ENCODE measurements at regions not wholly inside any gene's neighbourhood (a gene's known extent, or its start where the extent isn't known, plus 50 kb on each side); places are given as distances from the start of the nearest gene placed in this dataset.

GRCh38 chr17:72361892-72362291 lies 241.1 kb downstream of the SOX9 start:
- DNase-seq (ENCODE audit: low read depth in 2 of 2, low spot score in 1 of 2) = no peak

- DNase-seq (ENCODE audit: low read depth in 2 of 2, low spot score in 1 of 2) = no peak
Observed at GRCh38 chr17:72362376-72363088, 241.7 kb downstream of the SOX9 start.

- DNase-seq (ENCODE audit: low read depth in 2 of 2, low spot score in 1 of 2) = no peak
Observed at GRCh38 chr17:72363089-72363610, 242.3 kb downstream of the SOX9 start.

GRCh38 chr17:72365857-72366414 lies 245.1 kb downstream of the SOX9 start:
- DNase-seq (ENCODE audit: low read depth in 2 of 2, low spot score in 1 of 2) = no peak

GRCh38 chr17:72366626-72367025 lies 245.8 kb downstream of the SOX9 start:
- DNase-seq (ENCODE audit: low read depth in 2 of 2, low spot score in 1 of 2) = no peak

- DNase-seq (ENCODE audit: low read depth in 2 of 2, low spot score in 1 of 2) = no peak
Observed at GRCh38 chr17:72368191-72368590, 247.4 kb downstream of the SOX9 start.

GRCh38 chr17:72369366-72369765 lies 248.5 kb downstream of the SOX9 start:
- no peak for DNase-seq (ENCODE audit: low read depth in 2 of 2, low spot score in 1 of 2)

GRCh38 chr17:72370819-72371218 lies 250.0 kb downstream of the SOX9 start:
- no peak for DNase-seq (ENCODE audit: low read depth in 2 of 2, low spot score in 1 of 2)

GRCh38 chr17:72372185-72372584 lies 251.4 kb downstream of the SOX9 start:
- no peak for DNase-seq (ENCODE audit: low read depth in 2 of 2, low spot score in 1 of 2)

- no peak for DNase-seq (ENCODE audit: low read depth in 2 of 2, low spot score in 1 of 2)
Observed at GRCh38 chr17:72373910-72374741, 253.3 kb downstream of the SOX9 start.

- no peak for DNase-seq (ENCODE audit: low read depth in 2 of 2, low spot score in 1 of 2)
Observed at GRCh38 chr17:72376526-72377345, 255.9 kb downstream of the SOX9 start.

- DNase-seq (ENCODE audit: low read depth in 2 of 2, low spot score in 1 of 2) = no peak
Observed at GRCh38 chr17:72378414-72379390, 257.9 kb downstream of the SOX9 start.

- DNase-seq (ENCODE audit: low read depth in 2 of 2, low spot score in 1 of 2) = no peak
Observed at GRCh38 chr17:72379516-72379915, 258.7 kb downstream of the SOX9 start.

GRCh38 chr17:72380120-72380519 lies 259.3 kb downstream of the SOX9 start:
- DNase-seq (ENCODE audit: low read depth in 2 of 2, low spot score in 1 of 2) = no peak

- DNase-seq (ENCODE audit: low read depth in 2 of 2, low spot score in 1 of 2) = no peak
Observed at GRCh38 chr17:72380737-72381136, 259.9 kb downstream of the SOX9 start.

- DNase-seq (ENCODE audit: low read depth in 2 of 2, low spot score in 1 of 2) = no peak
Observed at GRCh38 chr17:72381597-72382397, 261.0 kb downstream of the SOX9 start.

- no peak for DNase-seq (ENCODE audit: low read depth in 2 of 2, low spot score in 1 of 2)
Observed at GRCh38 chr17:72382971-72383722, 262.3 kb downstream of the SOX9 start.

- no peak for DNase-seq (ENCODE audit: low read depth in 2 of 2, low spot score in 1 of 2)
Observed at GRCh38 chr17:72385475-72385874, 264.7 kb downstream of the SOX9 start.
